IPS-NIHi11 (cell line): ENCODE measurements at regions not wholly inside any gene's neighbourhood (a gene's known extent, or its start where the extent isn't known, plus 50 kb on each side); places are given as distances from the start of the nearest gene placed in this dataset.
"Not testable (repeated sequence)": the region's sequence is repeated elsewhere in the genome, so short reads cannot be mapped to it uniquely, and the experiment has no call there.

Source experiments
- DNase-seq: peaks from one replicate; pipeline ENCODE4 v3.0.0; 2012; ENCODE audit warnings: mixed read lengths, low spot score

DNA sequence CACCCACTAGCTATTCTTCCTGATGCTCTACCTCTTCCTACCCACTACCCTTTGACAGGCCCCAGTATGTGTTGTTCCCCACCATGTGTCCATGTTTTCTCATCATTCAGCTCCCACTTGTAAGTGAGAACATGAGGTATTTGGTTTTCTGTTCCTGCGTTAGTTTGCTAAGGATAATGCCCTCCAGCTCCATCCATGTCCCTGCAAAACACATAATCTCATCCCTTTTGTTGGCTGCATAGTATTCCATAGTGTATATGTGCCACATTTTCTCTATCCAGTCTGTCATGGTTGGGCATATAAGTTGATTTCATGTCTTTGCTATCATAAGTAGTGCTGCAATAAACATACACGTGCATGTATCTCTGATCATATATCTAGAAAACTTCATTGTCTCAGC lies 218.3 kb upstream of the STXBP5 start:
- DNase-seq: no peak

DNA sequence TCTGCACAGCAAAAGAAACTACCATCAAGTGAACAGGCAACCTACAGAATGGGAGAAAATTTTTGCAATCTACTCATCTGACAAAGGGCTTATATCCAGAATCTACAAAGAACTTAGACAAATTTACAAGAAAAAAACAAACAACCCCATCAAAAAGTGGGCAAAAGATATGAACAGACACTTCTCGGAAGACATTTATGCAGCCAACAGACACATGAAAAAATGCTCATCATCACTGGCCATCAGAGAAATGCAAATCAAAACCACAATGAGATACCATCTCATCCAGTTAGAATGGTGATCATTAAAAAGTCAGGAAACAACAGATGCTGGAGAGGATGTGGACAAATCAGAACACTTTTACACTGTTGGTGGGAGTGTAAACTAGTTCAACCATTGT lies 216.3 kb upstream of the STXBP5 start:
- DNase-seq: not testable (repeated sequence)

DNA sequence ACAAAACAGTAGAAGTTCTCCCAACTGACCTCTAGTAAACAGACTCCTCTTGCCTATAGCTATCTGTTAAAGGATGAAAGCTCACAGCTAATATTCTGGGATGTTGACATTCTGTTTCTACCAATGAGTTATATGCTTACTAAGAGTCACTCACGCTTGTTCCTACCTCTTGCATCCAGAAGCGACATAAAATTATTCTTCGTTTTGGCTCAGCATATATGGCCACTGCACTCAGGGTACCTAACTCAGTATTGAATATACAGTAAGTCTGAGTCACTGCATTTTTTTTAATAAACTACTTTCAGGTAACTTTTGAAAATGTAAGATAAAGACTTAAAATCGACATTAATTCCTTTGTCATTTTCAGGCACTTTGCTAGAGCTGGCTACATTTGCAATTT lies 214.4 kb upstream of the STXBP5 start:
- DNase-seq: no peak

DNA sequence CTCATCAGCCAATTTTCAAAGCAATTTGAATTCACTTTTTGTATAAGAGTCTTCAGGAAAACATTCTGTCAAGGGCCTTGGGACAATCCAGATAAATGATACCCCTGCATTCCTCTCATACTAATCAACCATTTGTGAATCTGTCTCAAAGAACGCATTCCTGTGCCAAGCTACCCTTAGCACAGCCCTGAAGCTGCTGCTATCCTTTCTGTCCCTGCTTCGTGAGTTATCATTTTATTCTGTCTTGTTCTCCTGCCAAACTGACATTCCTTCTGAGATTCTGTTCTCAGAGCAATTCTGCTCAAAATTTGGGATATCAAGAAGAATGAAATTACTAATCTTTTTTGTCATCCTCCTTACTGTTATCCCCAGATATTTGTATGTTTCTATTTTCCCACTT lies 213.9 kb upstream of the STXBP5 start:
- DNase-seq: no peak

DNA sequence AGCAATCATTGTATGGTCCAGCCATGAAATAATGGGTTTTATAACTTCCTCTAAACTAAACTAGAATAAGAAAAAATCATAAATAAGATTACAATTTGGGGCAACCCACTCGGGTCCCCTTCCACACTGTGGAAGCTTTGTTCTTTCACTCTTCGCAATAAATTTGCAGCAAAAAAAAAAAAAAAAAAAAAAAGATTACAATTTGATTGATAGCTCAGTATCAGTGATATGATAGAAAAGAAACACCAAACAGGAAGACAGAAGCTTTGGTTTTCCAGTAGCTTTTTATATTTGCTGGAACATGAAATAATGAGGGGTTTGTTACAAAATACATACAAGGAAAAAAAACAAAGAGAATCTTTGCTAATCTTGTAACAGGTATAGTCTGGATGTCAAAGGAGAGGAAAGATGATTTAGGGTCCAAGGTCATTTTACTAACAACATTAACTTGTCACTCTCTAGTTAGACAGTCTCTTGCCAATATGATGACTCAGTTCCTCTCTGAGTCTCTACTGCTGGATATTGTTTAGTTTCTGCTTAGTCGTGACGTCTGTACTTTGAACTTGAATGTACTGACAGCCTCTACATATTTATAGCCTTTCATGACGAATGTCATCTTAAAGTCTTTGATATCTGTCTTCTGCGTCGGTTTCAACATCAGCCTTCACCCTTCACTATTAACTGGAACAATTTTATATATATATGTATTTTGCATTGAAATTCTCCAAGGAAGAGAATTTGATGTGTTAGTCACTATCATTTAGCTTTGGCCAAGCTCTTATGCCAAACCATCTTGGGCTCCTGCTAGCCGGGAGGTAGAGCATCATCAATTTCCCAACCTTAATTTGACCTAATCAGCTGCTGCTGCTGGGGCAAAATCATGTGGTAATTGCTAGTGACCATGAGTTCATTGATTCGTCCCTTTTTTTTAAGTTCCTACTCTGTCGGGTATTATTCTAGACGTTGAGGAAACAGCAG lies 213.1 kb upstream of the STXBP5 start:
- DNase-seq: no peak

DNA sequence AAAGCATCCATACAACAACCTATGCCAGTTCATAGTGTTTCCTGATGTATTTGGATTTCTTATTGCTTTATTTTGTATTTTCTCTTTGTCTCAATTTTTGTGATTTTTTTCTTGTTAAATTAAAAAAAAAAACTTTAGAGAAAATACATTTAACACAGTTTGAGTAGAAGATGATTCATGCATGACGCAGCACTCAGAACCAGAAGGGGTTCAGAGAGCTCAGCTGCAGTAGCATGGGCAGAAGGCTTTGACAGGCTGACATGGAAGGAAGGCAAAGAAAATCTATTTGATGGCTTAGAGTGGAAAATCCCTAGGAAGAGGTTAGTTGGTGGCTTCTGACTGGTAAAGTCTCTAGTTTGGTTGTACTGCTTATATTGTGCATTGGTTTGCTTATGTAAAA lies 207.2 kb upstream of the STXBP5 start:
- no peak for DNase-seq

DNA sequence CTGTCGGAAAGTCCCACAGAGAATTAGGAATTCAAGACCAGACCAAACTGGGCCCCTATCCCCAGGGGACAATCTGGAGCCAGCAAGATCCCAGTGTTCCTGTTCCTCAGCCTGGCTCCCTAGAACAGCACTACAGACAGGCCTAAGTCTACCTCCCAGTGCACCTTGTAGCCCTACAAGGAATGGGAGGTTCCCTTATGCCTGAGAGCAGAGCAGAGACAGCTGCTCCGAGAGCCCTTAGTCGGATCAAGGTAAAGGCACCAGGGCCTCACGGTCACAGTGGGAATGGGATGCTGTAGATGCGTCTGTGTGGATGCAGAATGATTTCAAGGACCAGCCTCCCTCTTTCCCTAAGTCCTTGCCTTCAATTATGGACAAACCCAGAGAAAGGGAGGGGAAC lies 204.5 kb upstream of the STXBP5 start:
- no peak for DNase-seq

DNA sequence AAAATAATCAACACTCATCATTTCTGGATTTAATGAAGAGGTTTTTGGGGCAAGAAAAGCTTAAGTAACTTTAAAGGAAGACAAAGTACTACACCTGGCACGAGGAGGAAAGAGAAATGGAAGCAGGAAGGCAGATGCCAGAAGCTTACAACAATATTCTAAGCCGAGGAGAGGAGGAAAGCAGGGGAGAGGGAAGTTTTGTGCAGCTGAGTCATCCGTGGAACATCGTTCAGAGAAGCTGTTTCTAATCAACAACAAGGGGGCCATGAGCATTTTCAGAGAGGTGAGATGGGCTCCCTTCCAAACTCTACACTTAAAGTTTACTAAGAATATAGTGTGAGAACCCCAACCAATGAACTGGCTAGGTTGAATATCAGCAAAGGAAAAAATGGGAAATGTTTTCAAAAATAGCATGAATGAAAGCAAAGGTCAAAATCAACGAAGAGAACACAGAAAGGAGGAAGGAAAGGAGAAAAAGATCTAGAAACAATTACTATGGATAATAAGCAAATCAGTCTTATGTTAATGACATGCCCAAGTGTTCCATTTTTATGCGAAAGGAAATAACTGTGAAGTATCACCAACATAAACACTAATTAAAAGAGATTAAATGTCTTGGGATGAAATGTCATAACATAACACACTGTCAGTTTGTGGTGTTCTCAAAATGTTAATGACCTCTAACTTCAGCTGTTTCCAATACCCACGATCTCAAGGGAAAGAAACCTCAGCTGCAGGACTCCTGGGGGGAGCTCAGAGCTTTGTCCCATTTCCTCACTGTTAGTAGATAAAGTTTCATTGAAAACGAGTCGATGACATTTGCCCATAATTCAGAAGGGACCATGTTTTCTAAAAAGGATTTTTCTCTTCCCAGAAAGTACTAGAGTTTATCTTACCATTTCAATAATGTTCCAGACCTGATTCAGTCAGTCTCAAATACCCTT lies 203.4 kb upstream of the STXBP5 start:
- DNase-seq: no peak

DNA sequence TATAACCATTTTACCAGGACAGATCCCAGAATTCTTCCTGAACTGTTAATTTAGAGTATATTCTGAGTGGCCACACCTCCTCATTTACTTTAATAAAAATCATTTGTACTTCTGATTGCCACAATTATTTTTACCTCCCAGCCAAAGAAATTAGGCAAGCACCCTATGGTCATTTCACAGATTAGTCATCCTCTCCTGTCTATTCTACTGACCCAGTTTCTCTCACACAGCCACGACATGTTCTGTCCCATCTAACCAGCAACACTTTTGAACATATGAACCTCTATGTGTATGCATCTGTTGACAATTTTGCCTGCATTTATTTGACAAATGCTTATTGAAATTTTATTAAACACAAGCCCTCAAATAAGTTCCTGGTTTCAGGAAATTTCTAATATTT lies 202.6 kb upstream of the STXBP5 start:
- no peak for DNase-seq

DNA sequence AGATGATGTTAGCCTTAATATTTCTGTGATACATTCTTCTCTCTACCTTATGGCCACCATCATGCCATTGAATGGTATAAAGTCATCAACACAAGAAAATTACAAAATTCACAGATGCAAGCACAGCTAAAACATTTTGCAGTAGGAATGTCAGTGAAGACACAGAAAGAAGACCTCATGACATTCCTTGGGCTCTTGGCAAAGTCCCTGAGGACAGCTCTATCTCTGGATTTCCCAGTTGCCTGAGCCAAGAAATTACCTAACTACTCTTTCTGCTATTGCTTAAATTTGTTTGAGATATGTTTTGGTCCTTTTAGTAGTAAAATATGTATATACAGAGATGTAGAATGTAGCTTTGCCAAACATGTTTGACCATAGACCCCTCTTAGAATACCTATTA lies 201.0 kb upstream of the STXBP5 start:
- no peak for DNase-seq

DNA sequence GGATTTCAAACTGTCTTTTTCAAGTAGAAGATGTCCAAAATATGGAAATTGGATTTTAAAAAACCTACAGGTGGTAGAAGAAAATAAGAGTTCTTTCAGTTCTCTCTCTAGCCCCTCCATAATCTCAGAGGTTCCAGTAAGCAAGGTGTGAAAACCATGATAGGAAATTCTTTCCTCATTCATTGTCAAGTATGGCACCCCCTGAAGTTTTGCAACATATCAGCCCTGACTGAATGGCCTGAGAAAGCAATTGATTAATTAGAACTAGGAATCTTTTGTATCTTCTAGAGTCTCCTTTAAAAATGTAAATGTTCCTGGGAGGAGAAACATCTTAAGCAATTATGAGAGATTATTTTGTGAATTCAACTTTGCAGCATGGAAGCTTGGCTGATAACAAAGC lies 198.7 kb upstream of the STXBP5 start:
- DNase-seq: no peak

DNA sequence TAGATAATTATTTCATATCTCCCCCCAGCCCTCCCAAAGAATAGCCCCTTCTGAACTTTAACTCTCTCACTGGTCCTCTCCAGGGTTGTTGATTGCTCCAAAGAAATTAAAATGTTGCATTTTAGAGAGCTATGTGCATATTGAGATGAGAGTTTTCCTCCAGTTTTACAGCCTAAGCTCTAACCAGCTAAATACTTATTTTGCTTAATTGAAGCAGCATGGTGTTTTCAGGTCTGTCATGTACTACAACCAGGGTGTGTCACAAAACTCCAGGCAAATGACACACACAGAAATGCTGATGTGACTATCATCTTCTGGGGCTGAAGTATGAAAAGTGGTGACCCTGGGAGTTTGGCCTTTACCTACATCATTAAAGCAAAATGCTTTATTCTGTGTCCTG lies 196.8 kb upstream of the STXBP5 start:
- no peak for DNase-seq

DNA sequence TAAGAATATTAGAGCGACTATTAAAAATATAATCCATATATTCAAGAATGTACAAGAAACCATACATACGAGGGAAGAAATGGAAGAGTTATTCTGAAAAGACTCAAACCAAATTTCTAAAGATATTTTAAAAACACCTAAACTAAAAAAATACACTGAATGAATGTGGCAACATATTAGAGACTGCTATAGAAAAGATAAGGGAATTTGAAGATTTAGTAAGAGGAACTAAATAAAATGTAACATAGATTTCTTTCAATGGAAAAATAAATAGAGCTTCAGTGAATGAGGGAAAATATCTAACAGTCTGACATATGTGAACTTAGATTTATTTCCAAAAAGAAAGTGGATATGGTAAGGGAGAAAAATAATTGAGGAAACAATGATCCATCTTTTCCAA lies 194.9 kb upstream of the STXBP5 start:
- DNase-seq: no peak

DNA sequence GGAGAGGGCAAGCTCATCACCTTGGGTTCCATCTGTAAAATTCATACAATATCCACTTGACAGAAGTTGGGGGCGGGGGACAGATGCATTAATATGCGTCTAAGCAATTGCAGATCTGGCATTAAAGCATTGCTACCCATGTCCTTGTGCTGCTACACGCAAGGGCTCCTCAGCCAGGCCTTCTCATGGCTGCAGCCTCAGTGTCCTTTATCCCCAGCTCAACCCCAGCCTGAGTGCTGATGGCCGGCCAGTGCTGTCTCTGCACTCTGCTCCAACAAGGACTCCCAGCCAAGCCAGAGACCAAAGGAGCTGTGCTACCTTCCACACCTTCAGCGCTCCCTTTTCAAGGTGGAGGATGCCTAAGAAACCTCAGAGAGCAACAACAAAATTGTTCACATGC lies 188.5 kb upstream of the STXBP5 start:
- DNase-seq: no peak

DNA sequence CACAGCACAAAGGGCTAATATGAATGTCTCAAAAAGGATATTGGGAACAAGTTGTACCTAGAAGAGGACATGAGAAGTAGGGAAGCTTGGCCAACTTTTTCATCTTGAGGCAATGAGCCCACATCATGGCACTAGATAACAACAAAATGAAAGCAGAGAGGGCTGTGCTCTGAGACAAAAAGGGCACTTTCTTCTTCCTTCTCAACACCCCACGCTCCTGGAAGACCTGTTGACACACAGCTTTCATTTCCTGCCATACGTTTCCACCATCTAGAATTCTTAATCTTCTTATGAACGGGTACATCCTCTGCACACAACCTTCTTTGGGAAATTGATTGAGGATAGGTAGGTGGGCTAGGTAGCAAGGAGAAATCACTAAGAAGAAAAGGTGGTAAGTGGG lies 187.8 kb upstream of the STXBP5 start:
- DNase-seq: no peak

DNA sequence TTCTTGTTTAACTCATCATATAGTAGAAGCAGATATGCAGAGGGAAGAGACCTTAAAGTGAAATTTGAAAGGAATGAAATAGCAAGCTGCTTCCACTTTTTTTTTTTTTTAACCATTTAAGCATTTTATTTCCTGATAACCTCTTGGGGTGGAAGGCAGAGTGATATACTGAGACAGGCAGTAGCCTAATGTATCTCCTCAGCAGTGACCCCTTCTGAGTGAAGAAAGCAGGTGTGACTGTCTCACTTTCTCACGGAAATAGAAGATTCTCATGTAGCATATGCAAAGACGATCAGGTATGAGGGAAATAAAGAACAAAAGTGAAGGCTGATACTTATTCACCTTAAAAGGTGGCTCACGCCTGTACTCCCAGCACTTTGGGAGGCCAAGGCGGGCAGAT lies 187.1 kb upstream of the STXBP5 start:
- DNase-seq: no peak

DNA sequence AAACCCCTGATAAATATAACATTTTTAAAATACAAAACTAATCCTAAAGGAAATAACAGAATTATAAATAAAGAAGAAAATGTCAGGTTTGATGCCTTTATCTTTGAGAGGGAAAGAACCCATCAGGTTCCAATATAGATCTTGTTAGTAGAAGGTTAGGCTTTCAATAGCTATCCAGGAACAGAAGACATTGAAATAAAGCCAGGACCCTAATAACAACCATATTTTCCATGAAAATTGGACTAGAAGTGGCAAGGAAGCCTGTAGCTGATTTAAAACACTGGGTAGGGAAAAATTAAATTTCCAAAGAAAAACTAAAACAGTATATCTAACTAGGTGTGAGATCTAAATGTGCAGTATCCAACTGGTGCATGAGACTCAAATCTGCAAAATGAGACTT lies 185.2 kb upstream of the STXBP5 start:
- no peak for DNase-seq

DNA sequence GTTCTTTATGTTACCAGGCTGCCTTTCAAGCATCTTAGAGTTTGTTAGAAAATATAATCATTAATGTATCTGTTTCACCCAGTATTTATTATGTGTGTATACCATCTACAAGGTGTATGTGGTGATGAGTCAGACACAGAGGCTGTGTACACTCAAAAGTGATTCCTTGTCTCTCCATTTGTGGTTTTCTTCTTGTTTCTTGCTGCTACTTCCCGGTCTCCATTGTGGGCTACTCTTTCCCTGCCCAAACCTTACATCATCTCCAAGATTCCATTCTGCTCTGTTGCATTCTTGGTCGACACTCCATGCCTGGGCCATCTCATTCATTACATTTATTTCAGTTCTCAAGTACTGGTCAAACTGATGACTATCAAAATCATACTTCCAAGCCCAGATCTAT lies 182.2 kb upstream of the STXBP5 start:
- DNase-seq: no peak

DNA sequence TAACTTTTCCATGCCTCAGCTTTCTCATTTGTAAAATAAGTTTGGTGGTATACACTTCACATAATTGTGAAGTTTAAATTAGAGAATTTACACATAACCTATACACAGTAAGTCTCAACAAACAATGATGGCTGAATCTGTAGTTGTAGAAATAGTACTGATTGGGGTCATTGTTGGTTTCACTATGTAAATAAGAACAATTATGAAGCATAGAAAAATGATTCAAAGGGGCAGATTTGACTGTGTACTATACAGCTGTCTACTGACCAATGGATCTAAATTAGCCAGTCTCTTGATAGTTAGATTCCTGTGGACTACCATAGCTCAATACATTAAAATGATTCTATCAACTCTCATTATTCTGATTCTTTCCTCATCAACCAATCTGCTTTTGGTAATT lies 181.1 kb upstream of the STXBP5 start:
- DNase-seq: no peak

DNA sequence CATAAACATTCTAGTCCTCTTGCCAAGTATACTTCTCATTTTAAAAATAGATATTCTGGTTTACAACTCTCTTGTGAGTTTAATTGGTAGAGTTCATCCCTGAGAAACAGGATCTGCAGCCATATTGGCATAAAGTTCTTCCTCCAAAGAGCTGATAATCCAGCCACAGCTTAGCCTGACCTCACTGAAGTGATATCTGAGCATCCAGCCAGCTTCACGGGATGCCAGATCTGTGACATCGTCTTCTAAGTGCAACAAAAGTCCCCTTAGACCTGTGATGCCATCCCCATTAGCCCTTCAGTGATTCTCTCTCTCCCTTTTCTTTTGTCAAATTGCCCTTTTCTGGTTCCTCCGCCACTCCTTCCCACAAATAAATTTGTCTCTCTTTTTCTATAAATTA lies 180.6 kb upstream of the STXBP5 start:
- no peak for DNase-seq

DNA sequence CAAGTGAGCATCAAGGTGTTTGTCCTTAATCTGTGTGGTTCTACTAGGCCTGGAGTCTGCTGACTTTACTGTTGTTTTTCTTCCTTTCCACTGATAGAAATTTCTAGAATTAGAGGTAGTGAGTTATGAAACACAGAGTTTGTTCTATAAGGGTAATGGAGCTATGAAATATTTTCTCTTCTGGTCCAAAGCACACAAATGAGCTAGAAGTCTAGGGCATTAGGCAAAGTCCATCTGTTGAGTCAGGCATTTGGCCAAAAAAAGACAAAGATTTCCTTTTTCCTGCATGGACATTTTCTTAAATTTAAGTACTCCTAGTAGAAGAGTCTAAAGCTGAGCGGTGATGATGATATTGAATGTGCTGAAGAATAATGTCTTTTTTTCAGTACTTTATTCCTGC lies 174.3 kb upstream of the STXBP5 start:
- DNase-seq: no peak

DNA sequence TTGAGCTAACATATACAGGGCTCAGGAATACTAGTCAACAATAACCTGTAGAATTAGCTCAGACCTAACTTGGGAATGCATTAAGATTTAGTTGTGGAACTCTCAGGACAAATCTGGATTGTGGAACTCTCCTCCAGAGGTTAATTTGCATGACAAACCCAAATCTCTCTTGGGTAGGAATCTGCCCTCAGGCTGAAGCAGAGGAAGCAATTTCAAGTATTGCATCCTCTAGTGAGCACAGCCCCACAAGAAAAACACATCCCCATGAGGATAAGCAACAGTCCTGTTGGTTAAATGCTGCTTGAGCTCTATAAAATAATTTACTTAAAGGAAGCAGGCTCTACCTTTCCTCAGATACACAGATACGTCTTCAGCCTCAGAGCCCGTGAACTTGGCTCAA lies 170.9 kb upstream of the STXBP5 start:
- peak; percentile 26 for DNase-seq

DNA sequence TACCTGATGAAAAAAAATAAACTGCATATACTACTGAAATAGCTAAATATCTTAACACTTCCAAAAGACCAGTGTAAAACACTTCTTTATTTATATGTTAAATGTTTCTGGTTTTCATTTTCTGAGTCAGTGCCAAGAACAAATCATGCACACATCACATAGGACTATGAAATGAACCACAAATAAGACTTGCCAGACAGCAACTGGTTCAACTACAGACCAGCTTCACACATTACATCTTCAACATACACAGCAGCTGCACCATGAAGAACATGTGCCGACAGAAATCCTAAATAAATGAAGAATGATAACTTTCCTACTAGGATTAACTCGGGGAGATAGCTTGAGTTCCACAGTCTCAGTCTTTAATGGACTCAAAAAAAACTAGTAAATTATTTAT lies 168.3 kb upstream of the STXBP5 start:
- DNase-seq: no peak
